Rectal smooth muscle tissue (tissue), 1 donor: ENCODE measurements at regions not wholly inside any gene's neighbourhood (a gene's known extent, or its start where the extent isn't known, plus 50 kb on each side); places are given as distances from the start of the nearest gene placed in this dataset.
"Not testable (repeated sequence)": the region's sequence is repeated elsewhere in the genome, so short reads cannot be mapped to it uniquely, and the experiment has no call there.

Experiments used
- H3K27ac ChIP-seq: one replicate; pipeline ENCODE4 v1.7.0; 2013; ENCODE audit warnings: low read depth, low read length, inconsistent platforms
- H3K27me3 ChIP-seq: one replicate; pipeline ENCODE4 v1.7.0; 2013; ENCODE audit warnings: low read length; ENCODE audit not compliant: control insufficient read depth, insufficient read depth
- H3K36me3 ChIP-seq: one replicate; pipeline ENCODE4 v1.7.0; 2013; ENCODE audit warnings: low read length; ENCODE audit not compliant: control insufficient read depth, insufficient read depth
- H3K4me1 ChIP-seq: one replicate; pipeline ENCODE4 v1.7.0; 2013; ENCODE audit warnings: low read length; ENCODE audit not compliant: control insufficient read depth, insufficient read depth
- H3K4me3 ChIP-seq: one replicate; pipeline ENCODE4 v1.7.0; 2013; ENCODE audit warnings: low read length
- H3K9ac ChIP-seq: one replicate; pipeline ENCODE4 v1.7.0; 2013; ENCODE audit warnings: low read length

GRCh38 chr3:105984837-105985236 is 116.0 kb upstream of the CBLB start:
- H3K27me3 ChIP-seq, result no peaks in the 10 kb centered on the region
- no peaks in the 10 kb centered on the region for H3K4me1 ChIP-seq
- H3K27ac ChIP-seq, result no peak overlapping the region
- H3K9ac ChIP-seq, result no peak overlapping the region
- H3K4me3 ChIP-seq, result no peak overlapping the region
- H3K36me3 ChIP-seq, result no peaks in the 10 kb centered on the region

- not testable (repeated sequence) for H3K27me3 ChIP-seq, H3K27ac ChIP-seq, H3K9ac ChIP-seq, H3K4me3 ChIP-seq, H3K4me1 ChIP-seq, H3K36me3 ChIP-seq
Observed at GRCh38 chr3:105986343-105986742, 117.5 kb upstream of the CBLB start.

DNA sequence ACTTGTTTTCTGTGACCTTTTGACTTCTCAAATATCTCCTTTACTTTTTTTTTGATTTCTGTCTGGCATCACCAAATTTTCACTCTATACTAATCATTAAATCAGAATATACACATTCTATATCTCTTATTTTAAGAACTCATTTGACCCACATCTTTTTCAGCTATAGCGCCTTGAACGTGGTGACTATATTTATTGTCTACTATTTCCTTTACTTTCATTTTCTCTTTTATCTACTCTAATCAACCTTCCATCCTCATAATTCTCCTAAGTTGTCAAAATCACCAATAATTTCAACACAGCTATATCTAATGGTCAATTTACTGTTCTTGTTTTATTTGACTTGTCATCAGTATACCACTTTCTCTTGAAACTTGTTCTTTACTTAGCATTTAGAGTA is 119.0 kb upstream of the CBLB start:
- H3K27me3 ChIP-seq, result no peaks in the 10 kb centered on the region
- no peak overlapping the region for H3K27ac ChIP-seq
- no peaks in the 10 kb centered on the region for H3K4me1 ChIP-seq
- H3K9ac ChIP-seq, result no peak overlapping the region
- no peak overlapping the region for H3K4me3 ChIP-seq
- H3K36me3 ChIP-seq, result no peaks in the 10 kb centered on the region

DNA sequence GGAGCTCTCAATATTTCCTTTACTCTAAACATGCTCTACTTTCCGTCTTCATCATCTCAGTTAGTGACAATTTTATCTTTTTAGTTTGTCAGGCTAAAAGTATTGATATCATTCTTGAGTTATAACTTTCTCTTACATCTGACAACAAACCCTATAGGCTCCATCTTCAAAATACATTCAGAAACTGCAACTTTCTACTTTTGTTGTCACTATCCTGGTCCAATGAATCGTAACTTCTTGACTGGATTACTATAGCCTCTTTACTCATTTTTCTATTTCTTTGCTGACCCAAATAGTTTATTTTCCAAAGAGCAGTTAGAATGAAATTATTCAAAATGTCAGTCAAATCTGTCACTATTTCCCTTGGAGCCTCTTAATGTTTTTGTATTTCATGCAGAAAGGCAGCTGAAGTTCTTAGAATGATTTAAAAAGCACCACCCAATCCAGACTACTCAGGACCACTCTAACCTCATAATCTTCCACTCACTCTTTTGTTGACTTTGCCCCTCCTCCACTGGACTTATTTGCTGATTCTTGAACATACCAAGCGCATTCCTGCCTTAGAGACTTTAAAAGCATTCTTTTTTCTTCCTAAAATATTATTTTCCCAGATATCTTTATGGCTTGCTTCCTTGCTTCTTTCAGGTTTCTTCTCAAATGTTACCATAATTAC is 119.9 kb upstream of the CBLB start:
- Histone ChIP-seq H3K9ac (no peak overlapping the region), H3K27me3 (no peaks in the 10 kb centered on the region), H3K4me3 (no peak overlapping the region)

DNA sequence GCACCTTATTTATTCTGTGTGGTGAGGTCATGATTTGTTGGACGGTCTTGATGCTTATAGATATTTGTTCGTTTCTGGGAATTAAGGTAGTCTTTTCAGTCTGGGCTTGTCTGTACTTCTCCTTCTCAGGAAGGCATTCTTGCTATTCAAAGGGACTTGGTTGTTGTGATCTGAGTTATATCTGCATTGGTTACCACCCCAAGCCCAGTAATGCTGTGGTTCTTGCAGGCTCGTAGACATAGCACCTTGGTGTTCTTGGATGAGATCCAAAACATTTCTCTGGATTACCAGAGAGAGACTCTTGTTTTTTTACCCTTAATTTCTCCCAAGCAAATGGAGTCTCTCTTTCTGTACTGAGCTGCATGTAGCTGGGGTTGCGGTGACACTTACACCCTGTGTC is 128.0 kb upstream of the CBLB start:
- Histone ChIP-seq H3K4me1 (no peaks in the 10 kb centered on the region), H3K4me3 (no peak overlapping the region), H3K36me3 (no peaks in the 10 kb centered on the region), H3K27ac (no peak overlapping the region), H3K9ac (no peak overlapping the region), H3K27me3 (no peaks in the 10 kb centered on the region)

More for the DNA sequence above, 119.9 kb upstream of the CBLB start:
- H3K4me1 ChIP-seq, result no peaks in the 10 kb centered on the region
- no peaks in the 10 kb centered on the region for H3K36me3 ChIP-seq
- H3K27ac ChIP-seq, result no peak overlapping the region

- no peaks in the 10 kb centered on the region for H3K36me3 ChIP-seq
- H3K27ac ChIP-seq, result no peak overlapping the region
- no peak overlapping the region for H3K9ac ChIP-seq
- no peaks in the 10 kb centered on the region for H3K4me1 ChIP-seq
- H3K4me3 ChIP-seq, result no peak overlapping the region
- no peaks in the 10 kb centered on the region for H3K27me3 ChIP-seq
Observed at GRCh38 chr3:105997466-105997799, 128.6 kb upstream of the CBLB start.

GRCh38 chr3:105997800-105998526 is 129.2 kb upstream of the CBLB start:
- Histone ChIP-seq H3K4me3 (no peak overlapping the region), H3K27me3 (no peaks in the 10 kb centered on the region), H3K9ac (no peak overlapping the region), H3K36me3 (no peaks in the 10 kb centered on the region), H3K4me1 (no peaks in the 10 kb centered on the region), H3K27ac (no peak overlapping the region)

- Histone ChIP-seq H3K27me3 (no peaks in the 10 kb centered on the region), H3K9ac (no peak overlapping the region), H3K36me3 (no peaks in the 10 kb centered on the region), H3K27ac (no peak overlapping the region), H3K4me3 (no peak overlapping the region), H3K4me1 (no peaks in the 10 kb centered on the region)
Observed at GRCh38 chr3:105999856-106000255, 131.0 kb upstream of the CBLB start.

GRCh38 chr3:106001923-106002322 is 133.1 kb upstream of the CBLB start:
- H3K4me3 ChIP-seq, result no peak overlapping the region
- no peak overlapping the region for H3K9ac ChIP-seq
- no peaks in the 10 kb centered on the region for H3K36me3 ChIP-seq
- H3K4me1 ChIP-seq, result no peaks in the 10 kb centered on the region
- no peak overlapping the region for H3K27ac ChIP-seq
- H3K27me3 ChIP-seq, result no peaks in the 10 kb centered on the region

DNA sequence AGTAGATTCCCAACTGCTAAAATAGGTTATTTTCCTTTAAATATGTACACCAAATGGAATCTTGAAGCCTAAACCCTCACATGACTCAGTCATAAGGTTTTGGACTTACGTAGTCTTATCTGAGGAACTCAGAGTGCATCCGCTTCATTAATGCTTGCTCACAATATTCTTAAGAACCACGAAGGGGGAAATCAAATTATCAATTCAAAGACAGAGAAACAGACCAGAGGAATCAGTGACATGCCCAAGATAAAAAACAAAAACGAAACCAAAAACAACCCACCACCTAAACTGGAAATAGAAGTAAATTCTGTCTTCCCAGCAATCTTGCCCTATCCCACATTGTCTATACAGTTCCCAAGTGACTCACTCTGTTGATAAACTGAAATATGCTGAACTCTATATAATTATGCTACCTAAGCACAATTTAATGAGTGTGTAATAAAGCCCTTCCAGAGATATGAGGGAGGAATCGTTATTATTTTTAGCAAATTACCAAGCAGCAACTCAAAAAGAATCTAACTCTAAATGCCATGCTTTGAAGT is 135.4 kb upstream of the CBLB start:
- no peak overlapping the region for H3K27ac ChIP-seq
- H3K9ac ChIP-seq, result no peak overlapping the region

DNA sequence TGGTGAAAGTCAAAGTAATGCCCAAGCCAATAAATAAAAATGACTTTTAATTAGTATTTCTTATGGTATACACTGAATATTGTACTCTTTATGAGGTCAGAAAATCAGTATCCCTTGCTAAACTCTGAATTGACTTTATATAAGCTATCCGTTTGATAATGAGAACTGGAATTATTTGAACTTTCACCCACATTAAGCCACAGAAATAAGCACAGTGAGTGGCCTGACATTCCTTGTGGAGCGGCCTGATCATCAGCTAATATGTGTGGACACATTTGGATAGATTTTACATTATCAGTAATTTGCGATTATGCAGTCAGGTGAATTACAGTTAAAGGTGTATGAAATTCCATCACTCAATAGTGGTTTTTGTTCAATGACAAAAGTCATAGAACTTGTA is 136.0 kb upstream of the CBLB start:
- Histone ChIP-seq H3K36me3 (no peaks in the 10 kb centered on the region), H3K4me1 (no peaks in the 10 kb centered on the region), H3K4me3 (no peak overlapping the region), H3K9ac (no peak overlapping the region), H3K27me3 (no peaks in the 10 kb centered on the region), H3K27ac (no peak overlapping the region)

More for the DNA sequence above, 135.4 kb upstream of the CBLB start:
- no peaks in the 10 kb centered on the region for H3K36me3 ChIP-seq
- H3K4me1 ChIP-seq, result no peaks in the 10 kb centered on the region
- H3K27me3 ChIP-seq, result no peaks in the 10 kb centered on the region
- no peak overlapping the region for H3K4me3 ChIP-seq

DNA sequence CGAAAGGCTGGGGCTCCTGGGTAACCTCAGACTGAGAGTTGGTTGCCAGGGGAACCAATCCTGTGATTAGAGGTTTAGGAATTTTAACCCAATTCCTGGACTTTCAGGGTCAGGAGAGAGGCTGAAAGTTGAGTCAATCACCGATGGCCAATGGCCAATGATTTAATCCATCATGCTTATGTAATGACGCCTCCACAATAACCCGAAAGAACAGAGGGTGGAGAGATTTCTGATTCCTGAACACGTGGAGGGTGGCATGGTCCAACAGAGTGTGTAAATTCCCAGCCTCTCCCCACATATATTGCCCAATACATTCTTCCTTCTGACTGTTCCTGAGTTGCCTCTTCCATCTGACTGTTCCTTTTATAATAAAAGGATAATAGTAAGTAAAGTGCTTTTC is 137.2 kb upstream of the CBLB start:
- Histone ChIP-seq H3K4me1 (no peaks in the 10 kb centered on the region), H3K4me3 (no peak overlapping the region), H3K27ac (no peak overlapping the region), H3K36me3 (no peaks in the 10 kb centered on the region), H3K27me3 (no peaks in the 10 kb centered on the region), H3K9ac (no peak overlapping the region)

DNA sequence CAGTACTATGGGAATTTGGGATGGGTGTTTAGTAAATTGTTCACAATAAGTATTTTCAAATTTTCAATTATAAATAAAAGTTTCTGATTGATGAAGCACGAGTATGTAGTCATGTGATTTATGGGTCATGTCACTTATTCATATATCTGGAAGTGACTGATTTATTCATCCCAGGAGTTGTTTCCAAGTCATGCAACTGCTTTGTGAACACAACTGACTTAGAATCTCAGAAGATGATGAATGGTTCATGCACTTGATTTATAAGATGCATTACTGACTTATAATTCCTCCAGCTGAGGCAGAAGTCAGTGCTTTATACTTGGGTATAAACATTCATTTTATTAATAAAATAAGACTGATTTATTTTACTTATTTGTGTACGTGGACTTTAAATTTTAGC is 137.8 kb upstream of the CBLB start:
- no peak overlapping the region for H3K4me3 ChIP-seq
- H3K27me3 ChIP-seq, result no peaks in the 10 kb centered on the region
- H3K36me3 ChIP-seq, result no peaks in the 10 kb centered on the region
- H3K4me1 ChIP-seq, result no peaks in the 10 kb centered on the region
- H3K27ac ChIP-seq, result no peak overlapping the region
- no peak overlapping the region for H3K9ac ChIP-seq
